HEK293T (cell line): ENCODE measurements at regions not wholly inside any gene's neighbourhood (a gene's known extent, or its start where the extent isn't known, plus 50 kb on each side); places are given as distances from the start of the nearest gene placed in this dataset.

Experiments used
- ARNT ChIP-seq: fragments of 450-650 bp; IDR thresholded peaks from 2 replicates; pipeline ENCODE4 v1.6.1; 2017; ENCODE audit warnings: mild to moderate bottlenecking
- BHLHE40 ChIP-seq: fragments of 450-650 bp; IDR thresholded peaks from 2 replicates; pipeline ENCODE4 v1.6.1; 2016; ENCODE audit warnings: mild to moderate bottlenecking, moderate library complexity, borderline replicate concordance
- FOXM1 ChIP-seq: fragments of 450-650 bp; IDR thresholded peaks from 2 replicates; pipeline ENCODE4 v1.6.1; 2017; ENCODE audit warnings: mild to moderate bottlenecking, borderline replicate concordance

- TF ChIP-seq FOXM1 (no peak), ARNT (no peak), BHLHE40 (no peak)
These were observed 98.2 kb upstream of the SLC22A11 start for GRCh38 chr11:64457416-64458010.
